ENCODE measurements at regions not wholly inside any gene's neighbourhood (a gene's known extent, or its start where the extent isn't known, plus 50 kb on each side); places are given as distances from the start of the nearest gene placed in this dataset.
A peak's percentile ranks its signal among the peaks of the same experiment; 100 is the strongest.
"Not testable (repeated sequence)": the region's sequence is repeated elsewhere in the genome, so short reads cannot be mapped to it uniquely, and the experiment has no call there.

DNA sequence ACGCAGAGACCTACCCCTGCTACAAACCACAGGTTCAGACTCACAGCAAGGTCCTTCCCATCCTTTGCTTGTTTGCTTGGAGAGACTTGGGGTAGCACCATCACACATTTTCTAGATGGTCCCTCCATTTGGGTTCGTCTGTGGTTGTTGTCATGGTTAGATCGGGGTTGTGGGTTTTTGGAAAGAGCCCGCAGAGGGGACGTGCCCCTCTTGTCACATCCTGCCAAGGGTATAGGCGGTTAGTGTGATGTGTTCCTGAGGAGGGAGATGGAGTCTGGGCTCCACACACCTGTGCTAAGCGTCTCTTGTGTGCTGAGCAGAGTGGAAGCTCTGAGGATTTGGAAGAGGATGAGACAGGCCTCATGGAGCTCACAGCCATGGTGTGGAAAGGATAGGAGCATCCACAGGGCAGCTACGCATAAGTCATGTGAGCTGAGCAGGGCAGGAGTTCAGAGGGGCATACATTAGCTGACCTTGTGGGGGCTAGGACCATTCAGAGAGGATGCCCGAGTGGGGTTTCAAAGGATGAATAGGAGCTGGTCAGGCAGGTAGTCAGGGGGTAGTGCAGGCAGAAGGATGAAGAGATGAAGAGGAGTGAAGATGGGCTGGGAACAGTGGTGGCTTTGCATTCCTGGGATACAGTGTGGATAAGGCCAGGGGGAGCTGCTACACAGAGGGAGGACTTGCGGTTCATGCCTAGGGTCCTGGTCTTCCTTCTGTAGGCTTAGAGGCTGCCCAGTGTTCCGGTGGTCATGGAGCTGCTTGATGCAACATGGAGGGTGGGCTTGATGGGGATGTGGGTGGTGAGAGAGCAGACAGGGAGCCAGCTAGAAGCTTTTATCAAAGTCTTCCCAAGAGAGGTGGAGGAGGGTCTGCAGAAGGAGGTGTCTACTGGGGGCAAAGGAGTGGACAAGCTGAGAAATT lies 62.9 kb downstream of the ACKR3 start:
- DNase-seq, result no peak

- no peak for DNase-seq
Observed at GRCh38 chr2:236633219-236633570, 63.6 kb downstream of the ACKR3 start.

- DNase-seq, result no peak
Observed at GRCh38 chr2:236633775-236634560, 64.3 kb downstream of the ACKR3 start.

DNA sequence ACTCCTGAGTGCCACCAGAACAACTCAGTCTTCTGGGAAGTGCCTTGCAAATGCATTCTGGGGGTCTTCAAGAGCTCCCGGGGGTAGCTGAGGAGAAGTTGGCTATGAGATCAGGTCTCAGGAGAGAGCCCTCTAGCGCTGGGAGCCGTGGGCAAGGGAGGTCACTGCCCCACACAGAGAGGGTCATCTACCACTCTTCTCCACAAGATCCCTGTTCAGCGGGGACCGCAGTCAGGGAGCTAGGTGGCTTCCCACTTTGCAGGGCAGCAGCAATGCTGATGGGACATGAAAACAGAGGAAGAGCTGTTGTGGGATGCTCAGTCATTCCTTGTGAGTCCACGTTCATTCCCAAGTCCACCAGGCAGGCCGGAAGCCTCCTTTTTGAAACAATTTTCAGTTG lies 66.6 kb downstream of the ACKR3 start:
- DNase-seq, result no peak

- DNase-seq, result no peak
Observed at GRCh38 chr2:236636714-236637470, 67.3 kb downstream of the ACKR3 start.

DNA sequence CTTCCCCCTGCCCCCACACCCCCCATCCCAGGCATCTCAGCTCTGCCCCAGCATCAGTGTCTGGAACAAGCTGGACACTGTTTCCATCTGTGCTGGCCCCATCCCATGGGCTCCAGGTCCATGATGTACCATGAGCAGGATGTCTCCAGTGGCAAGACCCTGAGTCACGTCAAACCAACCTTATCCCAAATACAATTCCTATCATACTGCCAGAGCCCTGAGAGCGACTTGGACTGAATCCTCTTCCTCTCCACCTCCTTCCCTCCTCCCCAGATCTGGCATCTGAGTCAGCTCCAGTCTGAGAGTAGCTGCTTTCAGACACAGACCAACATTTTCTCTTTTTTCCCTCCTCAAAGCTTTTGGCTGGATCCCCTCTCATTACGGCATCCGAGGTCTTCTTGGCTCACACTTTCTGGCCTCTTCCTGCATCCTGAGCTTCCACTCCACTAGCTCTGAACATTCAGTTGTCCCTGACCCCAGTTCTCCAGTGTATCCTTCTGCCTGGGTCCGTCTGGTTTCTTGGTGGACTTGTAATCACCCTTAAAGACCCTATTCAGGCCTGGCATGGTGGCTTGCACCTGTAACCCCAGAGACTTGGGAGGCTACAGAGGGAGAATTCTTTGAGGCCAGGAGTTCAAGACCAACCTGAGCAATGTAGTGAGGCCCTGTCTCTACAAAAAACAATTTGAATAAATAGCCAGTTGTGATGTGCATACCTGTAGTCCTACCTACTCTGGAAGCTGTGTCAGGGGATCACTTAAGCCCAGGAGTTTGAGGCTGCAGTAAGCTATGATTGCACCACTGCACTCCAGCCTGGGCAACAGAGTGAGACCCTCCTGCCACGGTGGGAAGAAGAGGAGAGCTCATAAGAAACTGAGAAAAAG lies 68.3 kb downstream of the ACKR3 start:
- no peak for DNase-seq

DNA sequence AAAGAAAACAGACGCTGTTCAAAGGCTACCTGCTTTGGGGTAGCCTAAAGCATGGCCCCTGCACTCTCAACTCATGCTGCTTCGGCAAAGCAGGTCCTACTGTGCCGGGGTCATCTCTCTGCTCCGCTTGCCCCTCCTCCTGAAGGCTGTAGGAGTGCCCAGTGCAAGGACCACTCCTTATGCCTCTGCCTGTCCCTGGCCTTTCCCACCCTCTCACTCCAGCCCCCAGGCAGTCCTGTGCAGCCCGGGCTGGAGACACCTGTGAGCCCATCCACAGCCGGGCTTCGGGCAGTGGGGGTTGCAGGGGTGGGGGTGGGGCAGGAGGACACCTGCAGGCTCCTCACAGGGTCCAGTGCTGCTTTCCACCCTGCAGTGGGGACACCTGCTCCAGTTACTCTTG lies 69.1 kb downstream of the ACKR3 start:
- no peak for DNase-seq

DNA sequence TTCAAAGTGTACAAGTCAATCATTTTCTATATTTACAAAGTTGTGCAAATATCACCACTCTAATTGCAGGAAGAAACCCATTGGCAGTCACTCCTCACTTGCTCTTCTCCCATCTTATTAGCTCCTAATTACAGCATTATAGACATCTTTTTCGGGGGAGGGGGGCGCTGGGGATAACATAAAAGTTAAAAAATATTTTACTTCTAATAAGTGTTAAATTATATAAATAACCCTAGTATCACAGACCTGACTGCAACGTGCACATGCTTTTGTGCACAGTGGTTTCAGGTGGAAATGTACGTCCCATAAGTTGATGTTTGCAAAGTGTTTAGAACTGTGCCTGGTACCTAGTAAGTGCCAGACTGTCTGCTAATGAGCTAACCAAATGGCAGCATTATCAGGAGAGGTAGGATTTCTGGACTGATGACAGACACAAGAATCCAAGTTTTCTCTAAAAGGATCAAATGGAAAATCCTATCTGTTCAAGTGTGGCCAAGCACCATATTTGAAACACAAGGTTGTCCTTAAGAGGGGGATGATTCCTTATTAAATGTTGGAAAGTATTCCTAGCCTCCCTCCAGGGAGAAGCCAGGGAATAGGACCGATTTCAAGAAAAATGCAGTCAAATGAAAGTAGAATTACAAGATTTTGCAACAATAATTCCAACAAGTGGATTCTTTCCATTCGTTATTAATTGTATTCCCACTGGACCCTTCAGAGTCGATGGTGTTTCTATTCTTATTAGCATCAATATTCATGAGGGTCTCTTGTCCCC lies 70.0 kb downstream of the ACKR3 start:
- DNase-seq, result no peak

- no peak for DNase-seq
Observed at GRCh38 chr2:236641051-236641726, 71.6 kb downstream of the ACKR3 start.

GRCh38 chr2:236642125-236642524 lies 72.5 kb downstream of the ACKR3 start:
- peak; percentile 28 for DNase-seq

- peak; percentile 75 for DNase-seq
Observed at GRCh38 chr2:236642584-236643291, 73.1 kb downstream of the ACKR3 start.

GRCh38 chr2:236643480-236643879 lies 73.9 kb downstream of the ACKR3 start:
- DNase-seq, result no peak

DNA sequence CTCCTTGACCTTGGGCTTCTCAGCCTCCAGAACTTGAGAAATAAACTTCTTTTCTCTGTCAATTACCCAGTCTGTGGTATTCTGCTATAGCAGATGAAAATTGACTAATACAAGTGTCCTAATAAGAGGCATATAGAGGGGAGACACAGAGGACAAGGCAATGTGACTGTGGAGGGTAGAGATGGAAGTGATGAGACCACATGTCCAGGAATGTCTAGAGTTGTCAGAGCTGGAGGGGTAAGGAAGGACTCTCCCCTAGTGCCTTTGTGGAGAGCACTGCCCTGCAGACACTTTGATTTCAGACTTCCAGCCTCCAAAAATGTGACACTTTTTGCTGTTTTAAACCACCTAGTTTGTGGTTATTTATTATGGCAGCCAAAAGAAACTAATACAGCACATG lies 74.4 kb downstream of the ACKR3 start:
- no peak for DNase-seq

DNA sequence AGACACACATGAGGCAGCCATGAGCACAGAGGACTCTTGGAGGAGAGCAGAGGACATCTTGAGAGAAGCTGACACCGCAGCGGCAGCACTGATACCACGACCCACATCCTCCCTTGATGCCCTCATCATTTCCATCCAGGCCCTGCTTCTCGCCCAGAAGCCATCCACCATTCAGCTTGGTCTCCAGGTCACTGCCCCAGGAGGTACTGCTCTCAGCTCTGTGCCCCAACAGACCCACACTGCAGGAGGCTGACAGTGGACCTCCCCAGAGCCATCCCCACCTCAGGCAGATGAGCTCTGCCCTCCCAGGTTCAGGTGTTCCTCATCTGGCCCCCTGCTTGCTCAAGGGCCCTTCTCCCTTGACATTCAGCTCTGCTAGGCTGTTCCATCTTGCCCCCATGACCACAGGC lies 74.9 kb downstream of the ACKR3 start:
- DNase-seq, result no peak

DNA sequence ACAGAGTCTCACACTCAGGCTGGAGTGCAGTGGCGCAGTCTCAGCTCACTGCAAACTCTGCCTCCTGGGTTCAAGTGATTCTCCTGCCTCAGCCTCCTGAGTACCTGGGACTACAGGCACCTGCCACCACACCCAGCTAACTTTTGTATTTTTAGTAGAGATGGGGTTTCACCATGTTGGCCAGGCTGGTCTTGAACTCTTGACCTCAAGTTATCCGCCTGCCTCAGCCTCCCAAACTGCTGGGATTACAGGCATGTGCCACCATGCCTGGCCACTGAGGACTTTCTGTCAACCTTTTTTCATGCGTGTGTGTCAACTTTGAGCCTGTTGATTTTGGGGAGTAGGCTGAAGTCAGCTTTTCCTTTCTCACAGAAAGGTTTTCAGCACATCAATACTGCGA lies 75.5 kb downstream of the ACKR3 start:
- not testable (repeated sequence) for DNase-seq

DNA sequence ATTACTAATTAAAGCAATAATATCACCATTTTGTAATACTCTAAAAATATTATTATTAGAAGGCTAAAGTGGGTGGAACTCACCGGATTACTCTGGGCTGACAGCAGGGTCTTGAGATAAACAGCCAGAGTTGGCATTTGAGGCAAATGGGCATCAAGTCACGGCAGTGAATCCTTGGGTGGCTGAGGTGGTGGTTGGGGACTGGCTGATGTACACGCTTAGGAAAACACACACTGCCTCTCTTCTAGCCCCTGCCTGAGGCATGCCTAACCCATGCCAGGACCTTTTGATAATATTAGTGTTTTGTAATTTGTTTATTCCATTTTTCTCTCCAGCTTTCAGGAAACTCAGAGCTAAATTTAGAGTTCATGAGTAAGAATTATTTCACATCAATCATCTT lies 76.8 kb downstream of the ACKR3 start:
- DNase-seq, result no peak

DNA sequence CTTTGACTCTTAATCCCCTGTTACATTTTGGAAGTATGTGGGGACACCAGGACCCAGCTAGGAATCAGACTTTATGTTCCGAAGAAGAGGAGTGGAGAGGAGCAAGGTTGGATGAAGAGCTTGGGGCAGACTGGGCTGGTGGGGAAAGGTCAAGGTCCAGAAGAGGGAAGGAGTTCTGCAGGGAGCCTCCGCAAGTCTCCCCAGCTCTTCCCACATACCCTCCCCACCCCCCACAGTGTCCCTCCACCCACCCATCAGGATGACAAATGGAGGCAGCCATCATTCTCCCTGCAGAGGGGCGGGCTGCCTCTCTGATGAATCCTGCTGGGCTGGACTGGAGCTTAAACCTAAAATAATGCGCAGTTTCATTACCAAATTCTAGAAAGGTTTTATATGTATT lies 77.2 kb downstream of the ACKR3 start:
- no peak for DNase-seq

GRCh38 chr2:236647621-236648020 lies 78.0 kb downstream of the ACKR3 start:
- DNase-seq, result no peak

- DNase-seq, result no peak
Observed at GRCh38 chr2:236653863-236654262, 84.2 kb downstream of the ACKR3 start.

DNA sequence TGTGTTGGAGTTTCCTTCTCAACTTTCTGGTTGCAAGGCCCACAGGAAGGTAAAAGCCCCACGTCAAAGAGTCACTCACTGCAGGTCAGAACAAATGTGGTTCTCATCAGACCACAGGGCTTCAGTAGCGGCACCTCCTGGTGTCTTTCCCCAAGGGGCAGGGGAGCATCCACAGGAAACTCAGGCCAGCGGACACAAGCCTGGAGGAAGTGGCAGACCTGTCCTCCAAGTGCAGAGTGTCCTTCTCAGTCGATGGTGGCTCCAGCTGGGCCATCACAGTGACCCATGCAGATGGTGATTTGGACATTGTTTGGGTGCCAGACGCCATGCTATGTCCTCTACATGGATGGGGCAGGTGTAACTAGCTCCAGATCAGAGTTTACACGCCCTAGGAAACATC lies 84.9 kb downstream of the ACKR3 start:
- DNase-seq, result no peak
